Effector memory CD4-positive, alpha-beta T cell (primary cell): ENCODE measurements at regions not wholly inside any gene's neighbourhood (a gene's known extent, or its start where the extent isn't known, plus 50 kb on each side); places are given as distances from the start of the nearest gene placed in this dataset.
"Not testable (repeated sequence)": the region's sequence is repeated elsewhere in the genome, so short reads cannot be mapped to it uniquely, and the experiment has no call there.

Experiments
- DNase-seq, 3 donors: peaks; one replicate each; pipeline ENCODE4 v3.0.0-alpha.2; 2020
- H3K27ac ChIP-seq: 2 replicates; pipeline ENCODE4 v1.7.0; 2013; ENCODE audit warnings: mild to moderate bottlenecking, low read length, moderate library complexity; ENCODE audit not compliant: insufficient read depth, poor library complexity, severe bottlenecking
- H3K27me3 ChIP-seq: replicated peaks from 2 replicates; pipeline ENCODE4 v1.7.0; 2013; ENCODE audit warnings: mild to moderate bottlenecking, low read length; ENCODE audit not compliant: insufficient read depth, control insufficient read depth, poor library complexity, severe bottlenecking
- H3K36me3 ChIP-seq: 2 replicates; pipeline ENCODE4 v1.7.0; 2013; ENCODE audit warnings: mild to moderate bottlenecking, low read length, moderate library complexity; ENCODE audit not compliant: control insufficient read depth, insufficient read depth
- H3K4me1 ChIP-seq: 2 replicates; pipeline ENCODE4 v1.7.0; 2013; ENCODE audit warnings: low read length, mild to moderate bottlenecking; ENCODE audit not compliant: control insufficient read depth, insufficient read depth, poor library complexity, severe bottlenecking
- H3K4me3 ChIP-seq: 2 replicates; pipeline ENCODE4 v1.7.0; 2013; ENCODE audit warnings: low read length, low read depth, mild to moderate bottlenecking; ENCODE audit not compliant: insufficient read depth, poor library complexity, severe bottlenecking
- H3K9me3 ChIP-seq: 2 replicates; pipeline ENCODE4 v1.7.0; 2013; ENCODE audit warnings: mild to moderate bottlenecking, low read length, moderate library complexity; ENCODE audit not compliant: control insufficient read depth

- Histone ChIP-seq H3K4me1 (no peaks in the 10 kb centered on the region), H3K27me3 (no peaks in the 10 kb centered on the region), H3K27ac (no peak overlapping the region), H3K4me3 (no peak overlapping the region), H3K36me3 (no peaks in the 10 kb centered on the region), H3K9me3 (no peaks in the 10 kb centered on the region)
- DNase-seq, result no peak
Measured at GRCh38 chr5:113755516-113755915, 242.0 kb downstream of the YTHDC2 start.

- H3K27me3 ChIP-seq, result no peaks in the 10 kb centered on the region
- no peak overlapping the region for H3K4me3 ChIP-seq
Measured at GRCh38 chr5:113757508-113757907, 244.0 kb downstream of the YTHDC2 start.

GRCh38 chr5:113759505-113759904 lies 246.0 kb downstream of the YTHDC2 start:
- H3K27me3 ChIP-seq, result no peaks in the 10 kb centered on the region
- H3K36me3 ChIP-seq, result no peaks in the 10 kb centered on the region
- no peak for DNase-seq
- no peaks in the 10 kb centered on the region for H3K4me1 ChIP-seq
- H3K9me3 ChIP-seq, result no peaks in the 10 kb centered on the region
- no peak overlapping the region for H3K27ac ChIP-seq
- no peak overlapping the region for H3K4me3 ChIP-seq

More at GRCh38 chr5:113757508-113757907, 244.0 kb downstream of the YTHDC2 start:
- DNase-seq, result no peak
- no peaks in the 10 kb centered on the region for H3K36me3 ChIP-seq
- no peaks in the 10 kb centered on the region for H3K9me3 ChIP-seq
- H3K27ac ChIP-seq, result no peak overlapping the region
- H3K4me1 ChIP-seq, result no peaks in the 10 kb centered on the region

- Histone ChIP-seq H3K4me1 (no peaks in the 10 kb centered on the region), H3K4me3 (no peak overlapping the region), H3K36me3 (no peaks in the 10 kb centered on the region), H3K27ac (no peak overlapping the region), H3K27me3 (no peaks in the 10 kb centered on the region), H3K9me3 (no peaks in the 10 kb centered on the region)
- no peak for DNase-seq
Measured at GRCh38 chr5:113760486-113760885, 247.0 kb downstream of the YTHDC2 start.

- H3K9me3 ChIP-seq, result no peaks in the 10 kb centered on the region
- no peak for DNase-seq
Measured at GRCh38 chr5:113761594-113761993, 248.1 kb downstream of the YTHDC2 start.

GRCh38 chr5:113764382-113764781 lies 250.9 kb downstream of the YTHDC2 start:
- Histone ChIP-seq H3K9me3 (no peaks in the 10 kb centered on the region), H3K36me3 (no peaks in the 10 kb centered on the region), H3K27me3 (no peaks in the 10 kb centered on the region), H3K27ac (no peak overlapping the region), H3K4me1 (no peaks in the 10 kb centered on the region), H3K4me3 (no peak overlapping the region)
- no peak for DNase-seq

More at GRCh38 chr5:113761594-113761993, 248.1 kb downstream of the YTHDC2 start:
- Histone ChIP-seq H3K27me3 (no peaks in the 10 kb centered on the region), H3K4me3 (no peak overlapping the region), H3K27ac (no peak overlapping the region), H3K36me3 (no peaks in the 10 kb centered on the region), H3K4me1 (no peaks in the 10 kb centered on the region)

GRCh38 chr5:113766827-113767226 lies 253.3 kb downstream of the YTHDC2 start:
- H3K9me3 ChIP-seq, H3K36me3 ChIP-seq, H3K4me3 ChIP-seq, DNase-seq, H3K27me3 ChIP-seq, H3K4me1 ChIP-seq, H3K27ac ChIP-seq: not testable (repeated sequence)

- Histone ChIP-seq H3K27me3 (no peaks in the 10 kb centered on the region), H3K4me3 (no peak overlapping the region), H3K9me3 (no peaks in the 10 kb centered on the region), H3K4me1 (no peaks in the 10 kb centered on the region), H3K27ac (no peak overlapping the region), H3K36me3 (no peaks in the 10 kb centered on the region)
- no peak for DNase-seq
Measured at GRCh38 chr5:113770648-113771047, 257.2 kb downstream of the YTHDC2 start.

GRCh38 chr5:113771483-113771882 lies 258.0 kb downstream of the YTHDC2 start:
- Histone ChIP-seq H3K9me3 (no peaks in the 10 kb centered on the region), H3K36me3 (no peaks in the 10 kb centered on the region), H3K4me3 (no peak overlapping the region), H3K27ac (no peak overlapping the region), H3K4me1 (no peaks in the 10 kb centered on the region), H3K27me3 (no peaks in the 10 kb centered on the region)
- no peak for DNase-seq

- no peak for DNase-seq
- Histone ChIP-seq H3K36me3 (no peaks in the 10 kb centered on the region), H3K27me3 (no peaks in the 10 kb centered on the region), H3K9me3 (no peaks in the 10 kb centered on the region), H3K27ac (no peak overlapping the region), H3K4me1 (no peaks in the 10 kb centered on the region), H3K4me3 (no peak overlapping the region)
Measured at GRCh38 chr5:113776168-113776567, 262.7 kb downstream of the YTHDC2 start.
